Left cardiac atrium (tissue), 4 donors: ENCODE measurements at regions not wholly inside any gene's neighbourhood (a gene's known extent, or its start where the extent isn't known, plus 50 kb on each side); places are given as distances from the start of the nearest gene placed in this dataset.
"Not testable (repeated sequence)": the region's sequence is repeated elsewhere in the genome, so short reads cannot be mapped to it uniquely, and the experiment has no call there.

Experiments
- ATAC-seq, 2 donors: fragments of 200-7000 bp; cut with Tn5 transposase; one replicate each; pipeline ENCODE4 v1.9.1; 2020; ENCODE audit warnings: mild to moderate bottlenecking in 2 of 2, moderate library complexity in 2 of 2
- DNase-seq: peaks from one replicate; pipeline ENCODE4 v3.0.0-alpha.2; 2020
- intact Hi-C, 2 donors: fragments of 100-400 bp; cut with DNase I; formaldehyde crosslinking; loops; one replicate each; pipeline versions ENCODE4 v1.14.1 to v1.15.1; 2022 to 2023
- donor health status: DM: no; HTN: yes; CAD: no.
- donor health status: DM: no; HTN: yes; CAD: no; lungs with severe emphysema.
- donor health status: DM: yes; HTN: yes; CAD: no.
- donor health status: Dilated cardiomyopathy.

GRCh38 chr6:92485487-92485886 is 933.9 kb downstream of the EPHA7 start:
- intact Hi-C loops, result no loop called here
- no peak for ATAC-seq

GRCh38 chr6:92479831-92480230 is 939.5 kb downstream of the EPHA7 start:
- no peak for ATAC-seq
- intact Hi-C loops, result no loop called here
- DNase-seq, result no peak

More at GRCh38 chr6:92485487-92485886, 933.9 kb downstream of the EPHA7 start:
- no peak for DNase-seq

GRCh38 chr6:92473056-92473455 is 946.3 kb downstream of the EPHA7 start:
- intact Hi-C loops, result no loop called here
- DNase-seq (no peak), ATAC-seq (no peak)

GRCh38 chr6:92469186-92469828 is 950.1 kb downstream of the EPHA7 start:
- intact Hi-C loops, result no loop called here
- no peak for ATAC-seq
- no peak for DNase-seq

- ATAC-seq (no peak), DNase-seq (no peak)
- intact Hi-C loops, result no loop called here
Measured at GRCh38 chr6:92468066-92468465, 951.3 kb downstream of the EPHA7 start.

- intact Hi-C loops, result no loop called here
- DNase-seq (no peak), ATAC-seq (no peak)
Measured at GRCh38 chr6:92460133-92460532, 959.2 kb downstream of the EPHA7 start.

- intact Hi-C loops, result no loop called here
- no peak for ATAC-seq
- DNase-seq, result no peak
Measured at GRCh38 chr6:92459606-92460005, 959.8 kb downstream of the EPHA7 start.

- intact Hi-C loops, result no loop called here
Measured at GRCh38 chr6:92446052-92446451, 973.3 kb downstream of the EPHA7 start.

GRCh38 chr6:92433911-92434310 is 985.4 kb downstream of the EPHA7 start:
- DNase-seq (no peak), ATAC-seq (no peak)
- intact Hi-C loops, result no loop called here

More at GRCh38 chr6:92446052-92446451, 973.3 kb downstream of the EPHA7 start:
- no peak for ATAC-seq
- no peak for DNase-seq

- ATAC-seq (no peak), DNase-seq (no peak)
- intact Hi-C loops, result no loop called here
Measured at GRCh38 chr6:92431502-92431901, 987.9 kb downstream of the EPHA7 start.

GRCh38 chr6:92428448-92428847 is 990.9 kb downstream of the EPHA7 start:
- DNase-seq (no peak), ATAC-seq (no peak)
- intact Hi-C loops, result no loop called here

GRCh38 chr6:92427453-92427852 is 991.9 kb downstream of the EPHA7 start:
- intact Hi-C loops, result no loop called here
- no peak for DNase-seq
- ATAC-seq, result no peak

GRCh38 chr6:92415656-92416055 is 1003.7 kb downstream of the EPHA7 start:
- no peak for DNase-seq
- intact Hi-C loops, result no loop called here
- no peak for ATAC-seq

GRCh38 chr6:92408350-92408749 is 1011.0 kb downstream of the EPHA7 start:
- intact Hi-C loops, result no loop called here
- ATAC-seq, result no peak

GRCh38 chr6:92404281-92404680 is 1015.1 kb downstream of the EPHA7 start:
- ATAC-seq, result no peak
- no peak for DNase-seq
- intact Hi-C loops, result no loop called here

More at GRCh38 chr6:92408350-92408749, 1011.0 kb downstream of the EPHA7 start:
- no peak for DNase-seq

GRCh38 chr6:92399911-92400310 is 1019.4 kb downstream of the EPHA7 start:
- intact Hi-C loops, result no loop called here
- no peak for ATAC-seq
- no peak for DNase-seq

- intact Hi-C loops, ATAC-seq, DNase-seq: not testable (repeated sequence)
Measured at GRCh38 chr6:92388706-92389105, 1030.7 kb downstream of the EPHA7 start.

- intact Hi-C loops, result no loop called here
- no peak for DNase-seq
- ATAC-seq, result no peak
Measured at GRCh38 chr6:92380803-92381601, 1038.4 kb downstream of the EPHA7 start.

- no peak for DNase-seq
- intact Hi-C loops, result no loop called here
- ATAC-seq, result no peak
Measured at GRCh38 chr6:92377137-92377536, 1042.2 kb downstream of the EPHA7 start.

GRCh38 chr6:92376691-92377090 is 1042.7 kb downstream of the EPHA7 start:
- DNase-seq, result no peak
- ATAC-seq, result no peak
- intact Hi-C loops, result no loop called here
